SK-N-SH (cell line): ENCODE measurements at regions not wholly inside any gene's neighbourhood (a gene's known extent, or its start where the extent isn't known, plus 50 kb on each side); places are given as distances from the start of the nearest gene placed in this dataset.

ENCODE experiments used
- CTCF ChIA-PET: fragments of 300-600, 350-600 bp; formaldehyde crosslinking; extraction: SDS; loops from one replicate; lab custom pipeline; 2021; lab: Yijun Ruan, JAX
- POLR2A ChIA-PET: fragments of 350-600 bp; sonication (Branson Sonifier 250); formaldehyde crosslinking; extraction: SDS; loops from one replicate; lab custom pipeline; 2020; ENCODE audit warnings: antibody characterized with exemption, inconsistent platforms; lab: Yijun Ruan, JAX
- DNase-seq: peaks from one replicate; pipeline ENCODE4 v3.0.0; 2012
- H2AFZ ChIP-seq: fragments of 200-600 bp; sonication (generic); 2 replicates; pipeline ENCODE4 v1.8.1; 2016; ENCODE audit warnings: antibody characterized with exemption, mild to moderate bottlenecking, low read depth
- H3F3A ChIP-seq: fragments of 200-600 bp; sonication (generic); replicated peaks from 2 replicates; pipeline ENCODE3; 2016; ENCODE audit warnings: antibody characterized with exemption, mild to moderate bottlenecking; ENCODE audit not compliant: insufficient read depth
- H3K27ac ChIP-seq, 2 experiments: fragments of 200-500 bp in 1 of 2; fragments of 200-600 bp in 1 of 2; sonication (Bioruptor generic) in 1 of 2; sonication (generic), shearing (Covaris generic) in 1 of 2; 2 replicates each; pipeline versions ENCODE4 v1.5.1 to v1.6.1; 2014 to 2016; ENCODE audit warnings: low read depth in 2 of 2, inconsistent platforms in 1 of 2, low read length in 1 of 2, mild to moderate bottlenecking in 1 of 2, mixed read lengths in 1 of 2
- H3K27me3 ChIP-seq: fragments of 200-600 bp; sonication (generic), shearing (Covaris generic); 2 replicates; pipeline ENCODE4 v1.6.1; 2016; ENCODE audit warnings: mixed run types; ENCODE audit not compliant: insufficient read depth
- H3K36me3 ChIP-seq, 2 experiments: fragments of 200-500 bp in 1 of 2; fragments of 200-600 bp in 1 of 2; sonication (Bioruptor generic) in 1 of 2; sonication (generic) in 1 of 2; replicated peaks in 1 of 2; 2 replicates each; pipeline versions ENCODE3 to v1.5.1; 2014 to 2016; ENCODE audit warnings: low read length in 1 of 2, mild to moderate bottlenecking in 1 of 2; ENCODE audit not compliant: insufficient read depth in 2 of 2, control insufficient read depth in 1 of 2
- H3K4me1 ChIP-seq, 2 experiments: fragments of 200-500 bp in 1 of 2; fragments of 200-600 bp in 1 of 2; sonication (Bioruptor generic) in 1 of 2; sonication (generic), shearing (Covaris generic) in 1 of 2; 2 replicates each; pipeline versions ENCODE4 v1.5.1 to v1.6.1; 2014 to 2016; ENCODE audit warnings: low read depth in 1 of 2, low read length in 1 of 2, mixed run types in 1 of 2; ENCODE audit not compliant: insufficient read depth in 2 of 2, control insufficient read depth in 1 of 2
- H3K4me2 ChIP-seq: fragments of 200-600 bp; sonication (generic), shearing (Covaris generic); 2 replicates; pipeline ENCODE4 v1.6.1; 2017; ENCODE audit warnings: mixed run types
- H3K4me3 ChIP-seq, 2 experiments: fragments of 200-500 bp in 1 of 2; fragments of 200-600 bp in 1 of 2; sonication (Bioruptor generic) in 1 of 2; sonication (generic), shearing (Covaris generic) in 1 of 2; 2 replicates each; pipeline versions ENCODE4 v1.5.1 to v1.8.1; 2014 to 2016; ENCODE audit warnings: low read depth in 2 of 2, inconsistent platforms in 1 of 2, low read length in 1 of 2, mild to moderate bottlenecking in 1 of 2, mixed read lengths in 1 of 2, moderate library complexity in 1 of 2
- H3K79me2 ChIP-seq: fragments of 200-600 bp; sonication (generic); 2 replicates; pipeline ENCODE4 v1.8.1; 2017; ENCODE audit warnings: mild to moderate bottlenecking; ENCODE audit not compliant: insufficient read depth
- H3K9ac ChIP-seq: fragments of 200-600 bp; sonication (generic); 2 replicates; pipeline ENCODE4 v1.6.1; 2017; ENCODE audit warnings: mixed run types
- H3K9me2 ChIP-seq: fragments of 200-600 bp; sonication (generic); 2 replicates; pipeline ENCODE4 v1.6.1; 2017; ENCODE audit warnings: mixed run types
- H3K9me3 ChIP-seq: fragments of 200-600 bp; sonication (generic); 2 replicates; pipeline ENCODE4 v1.6.1; 2017; ENCODE audit warnings: mixed run types, mild to moderate bottlenecking, moderate library complexity
- H4K20me1 ChIP-seq: fragments of 200-600 bp; sonication (generic); 2 replicates; pipeline ENCODE4 v1.6.1; 2017; ENCODE audit warnings: mild to moderate bottlenecking, mixed run types; ENCODE audit not compliant: insufficient read depth
- CHD2 ChIP-seq: fragments of 150-350 bp; IDR thresholded peaks from 2 replicates; pipeline ENCODE4 v1.6.1; 2018; ENCODE audit warnings: low read length; ENCODE audit not compliant: partially characterized antibody
- EP300 ChIP-seq, 2 experiments: IDR thresholded peaks; 2 replicates each; pipeline versions ENCODE4 v1.4.0 to v1.6.1; 2012; ENCODE audit warnings: borderline replicate concordance in 1 of 2, low read depth in 1 of 2, low read length in 1 of 2
- EZH2phosphoT487 ChIP-seq: fragments of 200-600 bp; sonication (generic); IDR thresholded peaks from 2 replicates; pipeline ENCODE4 v1.6.1; 2017; ENCODE audit warnings: low read depth, mixed run types, mild to moderate bottlenecking, antibody characterized with exemption, moderate library complexity, borderline replicate concordance
- FOSL2 ChIP-seq: IDR thresholded peaks from 2 replicates; pipeline ENCODE4 v1.4.0; 2012; ENCODE audit warnings: low read depth, mild to moderate bottlenecking, moderate library complexity, borderline replicate concordance
- FOXJ3 ChIP-seq: sonication (generic); formaldehyde crosslinking; IDR thresholded peaks from 2 replicates; pipeline ENCODE4 v1.5.1; 2020; ENCODE audit warnings: mild to moderate bottlenecking, missing genetic modification reagents
- GABPA ChIP-seq: IDR thresholded peaks from 2 replicates; pipeline ENCODE4 v1.4.0; 2012; ENCODE audit warnings: low read depth, mild to moderate bottlenecking
- JUND ChIP-seq: IDR thresholded peaks from 2 replicates; pipeline ENCODE4 v1.4.0; 2012
- MEF2A ChIP-seq: IDR thresholded peaks from 2 replicates; pipeline ENCODE4 v1.4.0; 2012; ENCODE audit warnings: low read depth, borderline replicate concordance
- NFIC ChIP-seq: IDR thresholded peaks from 2 replicates; pipeline ENCODE4 v1.4.0; 2012; ENCODE audit warnings: borderline replicate concordance
- POLR2AphosphoS5 ChIP-seq: IDR thresholded peaks from 2 replicates; pipeline ENCODE4 v1.6.1; 2012; ENCODE audit warnings: low read depth, low read length
- REST ChIP-seq: IDR thresholded peaks from 2 replicates; pipeline ENCODE4 v1.6.1; 2012; ENCODE audit warnings: mild to moderate bottlenecking, low read depth, low read length, moderate library complexity
- SIN3A ChIP-seq: IDR thresholded peaks from 2 replicates; pipeline ENCODE4 v1.6.1; 2012; ENCODE audit warnings: low read depth, mild to moderate bottlenecking, low read length, moderate library complexity, borderline replicate concordance
- SMC3 ChIP-seq: IDR thresholded peaks from 2 replicates; pipeline ENCODE4 v1.6.1; 2012; ENCODE audit warnings: low read depth, low read length, improper control_type of control experiment
- TAF1 ChIP-seq: IDR thresholded peaks from 2 replicates; pipeline ENCODE4 v1.6.1; 2012; ENCODE audit warnings: low read depth, mild to moderate bottlenecking, low read length, moderate library complexity, borderline replicate concordance
- TEAD4 ChIP-seq: IDR thresholded peaks from 2 replicates; pipeline ENCODE4 v1.4.0; 2012; ENCODE audit warnings: mild to moderate bottlenecking, borderline replicate concordance; ENCODE audit not compliant: insufficient read depth
- USF1 ChIP-seq: IDR thresholded peaks from 2 replicates; pipeline ENCODE4 v1.4.0; 2012; ENCODE audit warnings: low read depth, borderline replicate concordance
- WGBS: methylation state at CpG from one replicate; pipeline ENCODE4 v1.1.6; 2017; ENCODE audit warnings: low lambda C conversion rate; 5-methylcytosine and 5-hydroxymethylcytosine counted together
- TF ChIP-seq, protein P1 (sequence below): IDR thresholded peaks from 2 replicates; pipeline ENCODE4 v1.4.0; 2012; ENCODE audit warnings: low read depth
- TF ChIP-seq, protein P2 (sequence below): fragments of 150-350 bp; IDR thresholded peaks from 2 replicates; pipeline ENCODE4 v1.6.1; 2017; ENCODE audit warnings: antibody characterized with exemption, low read length, low read depth, borderline replicate concordance

DNA sequence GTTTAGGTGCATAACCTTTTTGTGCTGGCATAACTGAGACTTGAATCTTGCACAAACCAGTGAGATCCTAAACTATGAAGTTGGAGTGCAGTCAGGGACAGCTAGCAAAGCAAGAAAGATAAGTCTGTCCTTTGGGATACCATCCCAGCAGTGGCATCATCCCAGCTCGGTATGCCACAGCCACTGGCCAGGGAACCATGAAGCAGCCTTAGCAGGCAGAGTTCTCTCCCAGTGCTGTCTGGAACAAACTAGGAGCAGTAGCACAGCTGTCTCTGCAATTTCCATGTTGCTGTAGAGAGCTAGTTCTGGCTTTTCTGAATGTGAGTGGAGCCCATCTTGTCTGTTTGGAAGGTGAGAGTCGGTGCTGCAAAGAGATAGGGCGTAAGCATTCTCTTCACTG, 130.3 kb downstream of the DTWD1 start:
- ChIA-PET CTCF (no interaction called here), POLR2A (no interaction called here)
- Histone ChIP-seq H3K27ac (no peak overlapping the region), H3K36me3 (no peaks in the 10 kb centered on the region), H3K4me1 (peaks cover 0 to 3% of the 10 kb centered on the region in 2 experiments; a peak in 2 of 4 replicates), H3K4me3 (no peak overlapping the region), H3K9ac (no peak overlapping the region), H3F3A (no peaks in the 10 kb centered on the region), H3K27me3 (no peaks in the 10 kb centered on the region), H4K20me1 (no peaks in the 10 kb centered on the region), H3K79me2 (no peaks in the 10 kb centered on the region), H2AFZ (no peak overlapping the region), H3K9me2 (no peaks in the 10 kb centered on the region), H3K4me2 (no peak overlapping the region), H3K9me3 (no peaks in the 10 kb centered on the region)
- 42% methylated on average over 3 of the region's 3 CpGs for WGBS
- no peak for DNase-seq
- no peak for TF ChIP-seq SMC3
- TF ChIP-seq TAF1 = no peak
- TF ChIP-seq FOXJ3 (CRISPR knock-in tag) = no peak
- TF ChIP-seq EP300 (IDR thresholded peaks at IDR 0.05; ENCODE audit: borderline replicate concordance in 1 of 2, low read depth in 1 of 2, low read length in 1 of 2) = no peak
- TF ChIP-seq POLR2AphosphoS5 = no peak
- no peak for TF ChIP-seq NFIC
- TF ChIP-seq USF1 = no peak
- no peak for TF ChIP-seq TEAD4
- TF ChIP-seq JUND = no peak
- no peak for TF ChIP-seq CHD2
- TF ChIP-seq, protein P1, sequence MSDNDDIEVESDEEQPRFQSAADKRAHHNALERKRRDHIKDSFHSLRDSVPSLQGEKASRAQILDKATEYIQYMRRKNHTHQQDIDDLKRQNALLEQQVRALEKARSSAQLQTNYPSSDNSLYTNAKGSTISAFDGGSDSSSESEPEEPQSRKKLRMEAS = no peak
- TF ChIP-seq FOSL2 = no peak
- TF ChIP-seq SIN3A = no peak
- TF ChIP-seq GABPA = no peak
- TF ChIP-seq MEF2A = no peak
- TF ChIP-seq REST = no peak
- TF ChIP-seq, protein P2, sequence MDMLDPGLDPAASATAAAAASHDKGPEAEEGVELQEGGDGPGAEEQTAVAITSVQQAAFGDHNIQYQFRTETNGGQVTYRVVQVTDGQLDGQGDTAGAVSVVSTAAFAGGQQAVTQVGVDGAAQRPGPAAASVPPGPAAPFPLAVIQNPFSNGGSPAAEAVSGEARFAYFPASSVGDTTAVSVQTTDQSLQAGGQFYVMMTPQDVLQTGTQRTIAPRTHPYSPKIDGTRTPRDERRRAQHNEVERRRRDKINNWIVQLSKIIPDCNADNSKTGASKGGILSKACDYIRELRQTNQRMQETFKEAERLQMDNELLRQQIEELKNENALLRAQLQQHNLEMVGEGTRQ = no peak
- TF ChIP-seq EZH2phosphoT487 = no peak
